ENCODE measurements at regions not wholly inside any gene's neighbourhood (a gene's known extent, or its start where the extent isn't known, plus 50 kb on each side); places are given as distances from the start of the nearest gene placed in this dataset.
A peak's percentile ranks its signal among the peaks of the same experiment; 100 is the strongest.

DNA sequence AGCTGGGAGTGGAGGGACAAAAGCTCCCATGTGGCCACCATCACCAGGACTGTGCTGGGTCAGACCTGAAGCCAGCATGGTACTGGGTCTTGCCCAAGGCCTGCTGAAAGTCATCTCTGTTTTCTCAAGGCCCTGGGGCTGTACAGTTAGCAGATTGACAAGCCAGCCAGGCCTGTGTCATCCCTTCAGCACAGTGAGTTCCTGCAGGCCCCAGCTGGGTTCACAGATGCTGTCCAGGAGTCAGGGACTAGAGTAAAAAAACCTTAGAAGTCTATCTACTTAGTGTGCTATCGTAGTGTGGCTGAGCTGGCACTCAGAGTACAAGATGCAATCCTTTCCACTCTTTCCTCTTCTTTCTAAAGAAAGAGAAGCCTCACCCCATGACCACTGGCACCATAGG lies 246.0 kb upstream of the NAALADL2 start:
- Histone ChIP-seq H3K4me1 (ENCODE audit: control insufficient read depth, insufficient read depth, low read depth, low read length) (no peaks in the 10 kb centered on the region), H3K4me2 (ENCODE audit: low read length, poor library complexity, severe bottlenecking) (no peak overlapping the region), H2BK15ac (ENCODE audit: low read depth, poor library complexity, severe bottlenecking) (no peak overlapping the region), H3K79me1 (replicated peaks; ENCODE audit: low read length, poor library complexity, severe bottlenecking) (no peaks in the 10 kb centered on the region), H2AK5ac (ENCODE audit: low read length, severe bottlenecking) (no peak overlapping the region), H2BK12ac (ENCODE audit: low read length in 2 of 2) (no peak overlapping the region), H2BK120ac (ENCODE audit: low read depth, low read length) (no peak overlapping the region), H3K36me3 (ENCODE audit: control insufficient read depth in 1 of 2, insufficient read depth in 2 of 2, low read depth in 1 of 2, low read length in 2 of 2) (no peaks in the 10 kb centered on the region), H4K91ac (ENCODE audit: low read length) (no peak overlapping the region), H3K4ac (ENCODE audit: low read depth in 1 of 2, low read length in 2 of 2) (no peak overlapping the region), H3K27ac (ENCODE audit: low read length, poor library complexity, severe bottlenecking) (no peak overlapping the region), H3K4me3 (ENCODE audit: insufficient read depth in 1 of 2, low read depth in 1 of 2, low read length in 2 of 2) (no peak overlapping the region), H2BK5ac (ENCODE audit: low read depth, low read length, poor library complexity, severe bottlenecking) (no peak overlapping the region), H3K14ac (ENCODE audit: low read length in 2 of 2) (no peak overlapping the region), H3K9ac (ENCODE audit: low read length) (no peak overlapping the region), H2AFZ (ENCODE audit: low read depth, low read length) (no peak overlapping the region), H3K9me3 (ENCODE audit: control insufficient read depth, low read length) (no peaks in the 10 kb centered on the region), H4K8ac (ENCODE audit: low read length) (no peak overlapping the region), H3K27me3 (ENCODE audit: control insufficient read depth in 1 of 2, insufficient read depth in 1 of 2, low read length in 2 of 2) (no peaks in the 10 kb centered on the region), H3K23ac (ENCODE audit: low read length in 2 of 2) (no peak overlapping the region), H3K18ac (ENCODE audit: low read depth in 1 of 2, low read length in 2 of 2) (no peak overlapping the region)
- WGBS, result 94% methylated on average over 1 of the region's 1 CpG
- no peak for DNase-seq

- no peak overlapping the region for H2AFZ ChIP-seq (ENCODE audit: low read depth, low read length)
- H2BK5ac ChIP-seq (ENCODE audit: low read depth, low read length, poor library complexity, severe bottlenecking), result no peak overlapping the region
- H3K9ac ChIP-seq (ENCODE audit: low read length), result no peak overlapping the region
- H2BK120ac ChIP-seq (ENCODE audit: low read depth, low read length), result no peak overlapping the region
- no peak overlapping the region for H2AK5ac ChIP-seq (ENCODE audit: low read length, severe bottlenecking)
- H3K4ac ChIP-seq (ENCODE audit: low read depth in 1 of 2, low read length in 2 of 2), result no peak overlapping the region
- H3K36me3 ChIP-seq (ENCODE audit: control insufficient read depth in 1 of 2, insufficient read depth in 2 of 2, low read depth in 1 of 2, low read length in 2 of 2), result no peaks in the 10 kb centered on the region
- H3K4me1 ChIP-seq (ENCODE audit: control insufficient read depth, insufficient read depth, low read depth, low read length), result no peaks in the 10 kb centered on the region
- no peak overlapping the region for H3K4me3 ChIP-seq (ENCODE audit: insufficient read depth in 1 of 2, low read depth in 1 of 2, low read length in 2 of 2)
- no peak overlapping the region for H3K23ac ChIP-seq (ENCODE audit: low read length in 2 of 2)
- no peaks in the 10 kb centered on the region for H3K79me1 ChIP-seq (replicated peaks; ENCODE audit: low read length, poor library complexity, severe bottlenecking)
- H3K27me3 ChIP-seq (ENCODE audit: control insufficient read depth in 1 of 2, insufficient read depth in 1 of 2, low read length in 2 of 2), result no peaks in the 10 kb centered on the region
- no peaks in the 10 kb centered on the region for H3K9me3 ChIP-seq (ENCODE audit: control insufficient read depth, low read length)
- H3K4me2 ChIP-seq (ENCODE audit: low read length, poor library complexity, severe bottlenecking), result no peak overlapping the region
- H3K18ac ChIP-seq (ENCODE audit: low read depth in 1 of 2, low read length in 2 of 2), result no peak overlapping the region
- no peak overlapping the region for H3K27ac ChIP-seq (ENCODE audit: low read length, poor library complexity, severe bottlenecking)
- H2BK15ac ChIP-seq (ENCODE audit: low read depth, poor library complexity, severe bottlenecking), result no peak overlapping the region
- H2BK12ac ChIP-seq (ENCODE audit: low read length in 2 of 2), result no peak overlapping the region
- 90% methylated on average over 1 of the region's 2 CpGs for WGBS
- DNase-seq, result peak; percentile 55
- no peak overlapping the region for H4K91ac ChIP-seq (ENCODE audit: low read length)
- H3K14ac ChIP-seq (ENCODE audit: low read length in 2 of 2), result no peak overlapping the region
- no peak overlapping the region for H4K8ac ChIP-seq (ENCODE audit: low read length)
Measured at GRCh38 chr3:174614036-174614435, 245.1 kb upstream of the NAALADL2 start.

GRCh38 chr3:174618368-174619080 lies 240.6 kb upstream of the NAALADL2 start:
- Histone ChIP-seq H2BK120ac (ENCODE audit: low read depth, low read length) (no peak overlapping the region), H3K79me1 (replicated peaks; ENCODE audit: low read length, poor library complexity, severe bottlenecking) (no peaks in the 10 kb centered on the region), H3K14ac (ENCODE audit: low read length in 2 of 2) (no peak overlapping the region), H2AFZ (ENCODE audit: low read depth, low read length) (no peak overlapping the region), H3K4ac (ENCODE audit: low read depth in 1 of 2, low read length in 2 of 2) (no peak overlapping the region), H3K27ac (ENCODE audit: low read length, poor library complexity, severe bottlenecking) (no peak overlapping the region), H4K8ac (ENCODE audit: low read length) (no peak overlapping the region), H3K9me3 (ENCODE audit: control insufficient read depth, low read length) (no peaks in the 10 kb centered on the region), H2BK12ac (ENCODE audit: low read length in 2 of 2) (no peak overlapping the region), H3K36me3 (ENCODE audit: control insufficient read depth in 1 of 2, insufficient read depth in 2 of 2, low read depth in 1 of 2, low read length in 2 of 2) (no peaks in the 10 kb centered on the region), H3K4me1 (ENCODE audit: control insufficient read depth, insufficient read depth, low read depth, low read length) (no peaks in the 10 kb centered on the region), H3K4me2 (ENCODE audit: low read length, poor library complexity, severe bottlenecking) (no peak overlapping the region), H3K27me3 (ENCODE audit: control insufficient read depth in 1 of 2, insufficient read depth in 1 of 2, low read length in 2 of 2) (no peaks in the 10 kb centered on the region), H2AK5ac (ENCODE audit: low read length, severe bottlenecking) (no peak overlapping the region), H3K23ac (ENCODE audit: low read length in 2 of 2) (no peak overlapping the region), H2BK5ac (ENCODE audit: low read depth, low read length, poor library complexity, severe bottlenecking) (no peak overlapping the region), H3K4me3 (ENCODE audit: insufficient read depth in 1 of 2, low read depth in 1 of 2, low read length in 2 of 2) (no peak overlapping the region), H3K9ac (ENCODE audit: low read length) (peak overlapping the region; percentile 48), H2BK15ac (ENCODE audit: low read depth, poor library complexity, severe bottlenecking) (no peak overlapping the region), H3K18ac (ENCODE audit: low read depth in 1 of 2, low read length in 2 of 2) (no peak overlapping the region), H4K91ac (ENCODE audit: low read length) (no peak overlapping the region)
- no CpG with 5 or more reads among the region's 1 CpG for WGBS
- DNase-seq, result no peak

DNA sequence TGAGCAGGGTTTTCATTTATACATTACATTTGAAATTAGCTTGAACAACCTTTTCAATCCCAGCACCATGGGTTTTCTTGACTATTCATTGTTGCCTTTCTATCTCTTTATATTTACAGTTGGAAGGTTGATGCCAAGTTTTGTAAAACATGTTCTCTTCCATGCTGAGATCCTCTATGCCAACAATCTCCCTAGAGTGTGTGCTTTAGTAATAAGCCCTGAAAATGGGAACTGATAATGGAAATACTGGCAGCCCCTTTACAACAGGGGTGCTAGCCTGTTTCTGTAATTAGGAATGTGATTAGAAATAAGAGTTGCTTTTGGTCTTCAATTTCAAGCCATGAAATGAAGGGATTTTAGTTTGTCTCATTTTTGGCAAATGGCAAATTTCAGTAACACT lies 239.9 kb upstream of the NAALADL2 start:
- Histone ChIP-seq H2BK120ac (ENCODE audit: low read depth, low read length) (no peak overlapping the region), H2BK12ac (ENCODE audit: low read length in 2 of 2) (no peak overlapping the region), H3K4ac (ENCODE audit: low read depth in 1 of 2, low read length in 2 of 2) (no peak overlapping the region), H3K4me1 (ENCODE audit: control insufficient read depth, insufficient read depth, low read depth, low read length) (no peaks in the 10 kb centered on the region), H4K8ac (ENCODE audit: low read length) (no peak overlapping the region), H3K79me1 (replicated peaks; ENCODE audit: low read length, poor library complexity, severe bottlenecking) (no peaks in the 10 kb centered on the region), H4K91ac (ENCODE audit: low read length) (no peak overlapping the region), H3K36me3 (ENCODE audit: control insufficient read depth in 1 of 2, insufficient read depth in 2 of 2, low read depth in 1 of 2, low read length in 2 of 2) (no peaks in the 10 kb centered on the region), H3K14ac (ENCODE audit: low read length in 2 of 2) (no peak overlapping the region), H2BK15ac (ENCODE audit: low read depth, poor library complexity, severe bottlenecking) (no peak overlapping the region), H2AK5ac (ENCODE audit: low read length, severe bottlenecking) (no peak overlapping the region), H3K4me3 (ENCODE audit: insufficient read depth in 1 of 2, low read depth in 1 of 2, low read length in 2 of 2) (no peak overlapping the region), H2AFZ (ENCODE audit: low read depth, low read length) (no peak overlapping the region), H2BK5ac (ENCODE audit: low read depth, low read length, poor library complexity, severe bottlenecking) (no peak overlapping the region), H3K4me2 (ENCODE audit: low read length, poor library complexity, severe bottlenecking) (no peak overlapping the region), H3K9ac (ENCODE audit: low read length) (no peak overlapping the region), H3K27ac (ENCODE audit: low read length, poor library complexity, severe bottlenecking) (no peak overlapping the region), H3K9me3 (ENCODE audit: control insufficient read depth, low read length) (no peaks in the 10 kb centered on the region), H3K23ac (ENCODE audit: low read length in 2 of 2) (no peak overlapping the region), H3K27me3 (ENCODE audit: control insufficient read depth in 1 of 2, insufficient read depth in 1 of 2, low read length in 2 of 2) (no peaks in the 10 kb centered on the region), H3K18ac (ENCODE audit: low read depth in 1 of 2, low read length in 2 of 2) (no peak overlapping the region)
- no peak for DNase-seq

Data from mesenchymal stem cell (in vitro differentiated cells and primary cell).